Hematopoietic multipotent progenitor cell treated with erythropoietin and hydrocortisone succinate and interleukin-3 and kit ligand, for 8 days (in vitro differentiated cells): ENCODE measurements at regions not wholly inside any gene's neighbourhood (a gene's known extent, or its start where the extent isn't known, plus 50 kb on each side); places are given as distances from the start of the nearest gene placed in this dataset.
A peak's percentile ranks its signal among the peaks of the same experiment; 100 is the strongest.

Source experiments
- DNase-seq: peaks from one replicate; pipeline ENCODE4 v3.0.0-alpha.2; 2015

DNA sequence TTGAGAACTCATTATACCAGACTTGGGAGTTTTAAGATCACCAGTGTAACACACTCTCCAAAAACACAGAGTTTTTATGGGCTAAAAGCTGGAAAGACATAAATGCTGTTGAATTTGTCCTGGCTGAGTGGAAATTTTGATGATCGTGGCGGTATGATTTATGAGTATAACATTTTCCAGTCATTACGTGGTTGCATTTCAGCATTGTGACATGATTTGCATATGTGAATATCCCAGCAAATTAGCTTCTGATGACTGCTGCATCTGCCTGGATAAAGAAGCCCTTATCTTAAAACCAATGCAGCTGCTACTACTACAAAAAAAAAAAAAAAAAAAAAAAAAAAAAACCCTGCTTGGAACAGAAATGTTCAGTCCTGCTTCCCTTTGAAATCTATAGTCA lies 850.9 kb downstream of the TFAP2A start:
- no peak for DNase-seq

DNA sequence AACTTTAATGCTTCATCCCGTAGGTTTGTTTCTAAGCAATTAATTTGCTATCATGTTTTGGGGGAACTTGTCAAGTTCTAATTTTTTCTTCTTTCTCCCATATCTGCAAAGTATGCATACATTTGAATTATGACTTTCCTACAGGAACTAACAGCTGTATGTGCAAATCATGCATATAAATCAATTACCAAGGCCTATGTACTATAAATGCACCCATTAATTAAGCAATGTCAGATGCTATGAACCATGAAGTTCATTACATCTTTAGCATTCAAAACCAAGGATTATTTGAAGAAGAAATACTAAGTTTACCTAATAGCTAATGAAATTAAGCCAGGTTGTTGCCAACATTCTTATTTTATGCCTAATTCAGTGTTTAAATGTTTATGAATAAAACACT lies 851.3 kb downstream of the TFAP2A start:
- DNase-seq: no peak

GRCh38 chr6:9554806-9555205 lies 860.1 kb downstream of the TFAP2A start:
- DNase-seq: no peak

DNA sequence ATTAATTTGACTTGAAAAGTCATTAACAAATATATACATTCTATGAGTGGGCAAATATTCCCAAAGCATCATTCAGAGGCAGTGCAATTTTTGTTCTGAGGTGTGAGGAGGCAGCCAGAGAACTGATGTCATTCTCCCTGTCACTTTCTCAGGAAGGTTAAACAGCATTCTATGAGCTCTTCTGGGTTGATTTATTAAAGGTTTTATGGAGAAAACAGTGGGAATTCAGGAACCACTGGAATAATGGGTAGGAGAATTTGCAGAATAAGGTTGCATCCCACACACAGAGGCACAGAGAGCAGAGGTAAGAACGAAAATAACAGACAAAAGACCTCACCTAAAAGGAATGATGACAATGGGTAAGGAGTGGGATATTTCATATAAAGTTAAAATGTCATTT lies 860.6 kb downstream of the TFAP2A start:
- no peak for DNase-seq

DNA sequence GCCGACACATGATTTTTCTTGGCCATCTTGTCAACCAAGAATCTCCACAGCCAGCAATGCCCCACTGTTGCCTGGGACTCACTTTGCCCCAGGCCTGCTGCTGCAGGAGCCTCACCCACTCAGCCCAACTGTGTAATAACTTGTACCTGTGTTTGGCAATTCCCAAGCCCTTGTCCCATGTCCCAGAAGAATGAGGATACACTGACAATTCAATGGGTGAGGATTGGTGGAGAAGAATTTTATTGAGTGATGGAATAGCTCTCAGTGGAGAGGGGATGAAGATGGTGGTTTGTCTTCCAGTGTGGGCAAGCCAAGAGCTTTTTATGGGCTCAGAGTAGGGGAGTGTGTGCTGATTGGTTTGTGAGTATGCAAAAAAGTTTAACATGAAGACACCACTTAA lies 861.9 kb downstream of the TFAP2A start:
- DNase-seq: no peak

DNA sequence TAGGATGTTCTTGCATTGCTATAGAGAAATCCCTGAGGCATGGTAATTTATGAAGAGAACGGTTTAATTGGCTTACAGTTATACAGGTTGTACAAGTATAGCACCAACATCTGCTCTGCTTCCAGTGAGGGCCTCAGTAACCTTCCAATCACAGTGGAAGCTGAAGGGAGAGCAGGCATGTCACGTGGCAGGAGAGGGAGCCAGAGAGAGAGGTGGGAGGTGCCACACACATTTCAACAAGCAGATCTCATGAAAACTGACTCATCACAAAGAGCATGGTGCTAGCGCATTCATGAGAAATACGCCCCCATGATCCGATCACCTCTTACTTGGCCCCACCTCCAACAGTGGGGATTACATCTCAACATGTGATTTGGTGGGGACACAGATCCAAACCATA lies 871.2 kb downstream of the TFAP2A start:
- no peak for DNase-seq

DNA sequence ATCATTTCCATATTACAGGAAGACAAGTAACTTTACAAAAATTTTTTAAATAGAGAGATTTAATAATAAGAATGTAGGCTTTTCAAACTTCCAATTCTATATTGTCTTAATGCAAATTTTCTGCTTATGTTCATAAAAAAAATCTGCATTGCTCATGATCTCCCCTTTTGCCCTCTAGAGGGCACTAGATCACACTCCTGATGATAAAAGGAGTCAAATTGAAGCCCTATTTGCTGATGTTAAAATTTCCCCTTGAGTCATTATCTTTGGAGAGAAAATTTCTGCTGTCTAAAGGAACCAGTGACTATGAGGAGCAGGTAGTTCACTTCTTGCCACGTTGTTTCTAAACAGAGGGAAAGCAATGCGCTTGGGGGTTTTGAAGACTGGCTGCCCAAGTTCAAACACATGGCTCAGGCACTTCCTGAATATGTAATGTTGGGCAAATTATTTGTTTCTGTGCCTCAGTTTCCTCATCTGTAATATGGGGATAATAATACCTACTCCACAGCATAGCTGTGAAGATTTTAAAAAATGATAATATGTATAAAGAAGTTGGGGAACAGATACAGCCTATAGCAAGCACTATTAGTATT lies 874.2 kb downstream of the TFAP2A start:
- DNase-seq: peak; percentile 49

GRCh38 chr6:9540126-9540525 lies 874.7 kb downstream of the TFAP2A start:
- no peak for DNase-seq

DNA sequence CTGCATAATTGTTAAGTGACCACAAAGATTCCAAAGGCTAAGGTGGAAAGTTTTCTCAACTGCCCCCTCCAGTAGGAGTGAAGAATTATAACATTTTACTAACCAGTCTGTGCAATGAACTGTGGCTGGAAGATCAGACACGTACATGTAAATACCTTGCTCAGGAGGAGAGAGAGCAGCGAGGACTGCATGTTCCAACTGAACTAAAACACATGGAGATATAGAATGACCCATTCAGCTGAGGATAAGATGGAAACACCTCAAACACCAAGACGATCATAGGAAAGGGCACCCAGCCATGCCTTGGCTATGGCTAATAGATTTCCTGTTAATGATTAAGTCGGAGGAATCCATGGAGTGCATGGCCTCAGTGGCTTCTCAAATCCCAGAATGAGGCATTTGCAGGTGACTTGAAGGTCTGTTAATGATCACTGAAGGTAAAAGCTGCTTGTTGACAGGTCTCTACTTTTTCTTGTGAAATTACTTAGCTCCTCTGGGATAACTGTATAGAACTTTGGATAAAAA lies 875.6 kb downstream of the TFAP2A start:
- DNase-seq: no peak

DNA sequence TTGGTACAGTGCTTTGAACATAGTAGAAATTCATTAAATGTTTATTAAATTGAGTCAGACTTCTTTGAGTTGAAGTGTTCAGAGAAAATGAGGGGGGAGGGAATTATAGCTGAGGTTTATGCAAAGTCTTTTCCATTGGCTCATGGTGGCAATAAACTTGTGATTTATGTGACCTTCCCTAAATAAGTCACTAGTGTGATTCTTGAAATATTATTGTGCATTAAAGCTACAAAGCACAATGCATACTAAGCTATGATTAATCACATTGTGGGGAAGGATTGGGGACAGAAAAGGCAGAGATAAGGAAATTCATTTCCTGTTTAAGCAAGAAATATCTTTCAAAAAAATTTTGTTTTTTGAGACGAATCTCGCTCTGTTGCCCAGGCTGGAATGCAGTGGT lies 877.5 kb downstream of the TFAP2A start:
- no peak for DNase-seq

DNA sequence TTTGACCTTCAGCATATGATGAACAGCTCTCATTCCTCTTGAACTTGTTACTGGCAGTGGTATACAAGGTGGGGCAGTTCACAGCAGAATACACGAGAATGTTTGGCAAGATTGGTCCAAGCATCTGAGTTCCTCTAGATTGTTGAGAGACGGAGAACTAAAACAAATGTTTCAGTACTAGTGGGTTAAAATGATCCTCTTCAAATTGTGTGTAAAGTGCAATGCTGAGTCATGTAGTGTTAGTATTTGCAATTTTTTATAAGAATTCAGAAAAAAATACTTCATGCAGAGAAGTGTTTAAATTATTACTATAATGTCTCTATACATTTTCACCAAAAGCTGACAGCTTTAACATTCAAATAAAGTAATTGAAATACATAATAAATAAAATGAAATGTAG lies 879.8 kb downstream of the TFAP2A start:
- no peak for DNase-seq

DNA sequence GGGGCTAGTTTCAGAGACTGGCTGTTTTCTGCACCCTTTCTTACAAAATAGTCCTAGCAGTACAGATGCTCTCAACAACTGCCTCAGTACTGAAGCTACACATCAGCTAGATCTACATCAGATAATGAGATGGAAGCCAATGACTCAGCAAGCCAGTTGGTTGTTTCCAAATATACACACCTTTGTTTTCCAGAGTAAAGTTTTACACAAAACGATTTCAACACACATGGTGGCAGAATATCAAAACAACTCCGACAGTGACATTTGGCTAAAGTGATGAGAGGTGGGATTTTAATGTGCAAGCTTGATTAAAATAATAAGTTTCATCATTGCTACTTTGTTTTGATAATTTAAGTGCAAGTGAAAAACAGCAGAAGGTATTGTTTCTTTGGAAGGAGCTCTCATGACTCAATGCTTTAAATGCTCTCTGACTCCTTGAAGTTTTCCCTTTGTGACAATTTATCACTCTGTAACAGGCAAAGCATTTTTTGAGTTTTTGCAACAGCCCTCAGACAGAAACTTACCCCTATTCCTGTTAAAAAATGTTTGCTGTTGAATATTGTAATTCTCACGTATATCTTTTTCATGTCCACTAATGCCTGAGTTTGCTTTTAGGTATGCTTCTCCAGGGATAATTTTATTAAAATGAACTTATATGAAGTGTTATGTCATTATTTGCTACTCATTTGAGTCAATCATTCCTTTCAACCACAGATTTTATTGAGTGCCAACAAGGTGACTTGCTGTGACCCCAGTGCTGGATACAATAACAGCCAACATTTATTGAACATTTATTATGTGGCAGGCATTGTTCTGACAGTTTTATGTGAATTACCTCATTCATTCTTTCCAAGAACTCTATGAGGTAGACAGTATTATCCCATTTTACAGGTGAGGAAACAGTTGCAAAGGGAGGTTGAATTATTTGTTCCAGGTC lies 882.0 kb downstream of the TFAP2A start:
- no peak for DNase-seq

DNA sequence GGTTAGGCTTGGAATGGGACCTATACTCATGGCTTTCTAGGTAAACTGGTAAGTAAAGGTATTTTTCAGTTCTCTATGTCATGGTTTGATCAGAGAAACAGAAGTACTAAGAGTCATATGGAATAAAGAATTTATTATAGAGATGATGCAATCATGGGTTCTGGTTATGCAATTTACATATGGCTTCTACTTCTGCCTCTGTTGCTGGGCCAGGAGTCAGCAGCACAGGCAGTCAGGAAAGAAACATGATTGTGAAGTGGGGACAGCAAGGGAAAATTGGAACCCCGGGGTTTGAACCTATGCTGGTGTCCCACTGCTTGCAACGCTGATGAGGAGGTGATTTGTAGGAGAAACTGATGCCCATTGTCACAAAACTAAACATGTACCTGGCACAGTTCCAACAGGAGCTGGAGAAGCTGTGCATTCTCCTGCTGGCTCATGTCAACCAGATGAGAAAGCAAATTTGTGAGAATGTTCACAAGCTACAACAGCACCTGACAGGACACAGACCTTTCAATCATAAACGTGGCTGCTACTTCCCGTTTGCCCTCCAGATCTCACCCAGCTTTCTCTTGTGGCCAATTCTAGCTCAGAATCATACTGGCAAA lies 887.1 kb downstream of the TFAP2A start:
- no peak for DNase-seq

GRCh38 chr6:9523462-9523861 lies 891.4 kb downstream of the TFAP2A start:
- no peak for DNase-seq

DNA sequence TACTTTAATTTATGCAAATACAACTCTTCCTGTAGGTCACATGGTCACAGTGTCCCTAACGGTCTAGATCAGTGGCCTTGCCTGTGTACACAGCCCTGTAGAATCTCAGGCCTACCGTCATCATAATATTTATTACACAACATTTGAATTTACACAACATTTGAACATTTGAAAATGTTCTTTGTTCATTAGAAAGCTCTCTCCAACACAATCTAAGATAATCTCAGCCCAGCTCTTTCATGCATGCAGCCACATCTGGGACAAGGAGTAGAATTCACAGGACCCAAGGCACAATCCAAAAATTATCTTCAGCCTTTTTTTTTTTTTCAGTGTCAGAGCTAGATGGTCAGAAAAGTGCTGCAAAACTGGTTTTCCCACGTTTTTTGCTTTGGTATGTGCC lies 892.8 kb downstream of the TFAP2A start:
- DNase-seq: no peak

GRCh38 chr6:9521152-9521530 lies 893.7 kb downstream of the TFAP2A start:
- DNase-seq: no peak

GRCh38 chr6:9520417-9521151 lies 894.3 kb downstream of the TFAP2A start:
- DNase-seq: no peak

DNA sequence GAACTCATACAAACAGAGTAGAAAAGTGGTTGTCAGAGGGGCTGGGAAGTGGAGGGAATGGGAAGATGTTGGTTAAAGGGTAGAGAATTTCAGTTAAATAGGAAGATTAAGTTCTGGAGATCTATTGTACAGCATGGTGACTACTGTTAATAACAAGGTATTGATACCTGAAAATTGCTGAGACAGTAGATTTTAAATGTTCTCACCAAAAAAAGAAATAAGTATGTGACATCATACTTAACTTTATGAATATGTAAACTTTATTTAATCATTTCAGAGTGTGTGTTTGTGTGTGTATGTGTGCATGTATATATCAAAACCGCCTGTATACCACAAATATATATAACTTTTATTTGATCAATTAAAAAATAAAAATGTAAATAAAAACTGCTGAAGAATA lies 896.4 kb downstream of the TFAP2A start:
- DNase-seq: no peak

GRCh38 chr6:9517806-9518205 lies 897.1 kb downstream of the TFAP2A start:
- no peak for DNase-seq

GRCh38 chr6:9515633-9516606 lies 899.0 kb downstream of the TFAP2A start:
- no peak for DNase-seq

- no peak for DNase-seq
These were observed 900.7 kb downstream of the TFAP2A start for GRCh38 chr6:9514146-9514545.

GRCh38 chr6:9511157-9511556 lies 903.7 kb downstream of the TFAP2A start:
- no peak for DNase-seq
